ENCODE measurements at regions not wholly inside any gene's neighbourhood (a gene's known extent, or its start where the extent isn't known, plus 50 kb on each side); places are given as distances from the start of the nearest gene placed in this dataset.

DNA sequence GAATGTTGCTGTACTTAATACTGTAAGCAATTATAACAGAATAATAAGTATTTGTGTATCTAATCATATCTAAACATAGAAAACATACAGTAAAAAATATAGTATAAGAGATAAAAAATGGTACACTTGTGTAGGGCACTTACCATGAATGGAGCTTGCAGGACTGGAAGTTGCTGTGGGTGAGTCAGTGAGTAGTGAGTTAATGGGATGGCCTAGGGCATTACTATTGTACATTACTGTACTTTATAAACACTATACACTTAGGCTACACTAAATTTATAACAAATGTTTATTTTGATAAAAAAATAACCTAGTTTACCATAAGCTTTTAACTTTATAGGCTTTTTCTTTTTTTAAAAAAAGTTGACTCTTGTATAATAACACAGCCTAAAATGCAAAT is 1071.2 kb upstream of the SEL1L start:
- no peaks in the 10 kb centered on the region for H3K79me2 ChIP-seq (ENCODE audit: insufficient read depth, low read depth)
- H3K4me2 ChIP-seq = no peak overlapping the region
- no peaks in the 10 kb centered on the region for H3K36me3 ChIP-seq (ENCODE audit: insufficient read depth)
- H3K4me1 ChIP-seq (ENCODE audit: low read depth, poor library complexity, severe bottlenecking) = no peaks in the 10 kb centered on the region
- TF ChIP-seq, protein P1, sequence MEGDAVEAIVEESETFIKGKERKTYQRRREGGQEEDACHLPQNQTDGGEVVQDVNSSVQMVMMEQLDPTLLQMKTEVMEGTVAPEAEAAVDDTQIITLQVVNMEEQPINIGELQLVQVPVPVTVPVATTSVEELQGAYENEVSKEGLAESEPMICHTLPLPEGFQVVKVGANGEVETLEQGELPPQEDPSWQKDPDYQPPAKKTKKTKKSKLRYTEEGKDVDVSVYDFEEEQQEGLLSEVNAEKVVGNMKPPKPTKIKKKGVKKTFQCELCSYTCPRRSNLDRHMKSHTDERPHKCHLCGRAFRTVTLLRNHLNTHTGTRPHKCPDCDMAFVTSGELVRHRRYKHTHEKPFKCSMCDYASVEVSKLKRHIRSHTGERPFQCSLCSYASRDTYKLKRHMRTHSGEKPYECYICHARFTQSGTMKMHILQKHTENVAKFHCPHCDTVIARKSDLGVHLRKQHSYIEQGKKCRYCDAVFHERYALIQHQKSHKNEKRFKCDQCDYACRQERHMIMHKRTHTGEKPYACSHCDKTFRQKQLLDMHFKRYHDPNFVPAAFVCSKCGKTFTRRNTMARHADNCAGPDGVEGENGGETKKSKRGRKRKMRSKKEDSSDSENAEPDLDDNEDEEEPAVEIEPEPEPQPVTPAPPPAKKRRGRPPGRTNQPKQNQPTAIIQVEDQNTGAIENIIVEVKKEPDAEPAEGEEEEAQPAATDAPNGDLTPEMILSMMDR (conservative IDR thresholded peaks at IDR 0.05; ENCODE audit: low read depth, low read length) = no peak
- no peak overlapping the region for H2AFZ ChIP-seq (ENCODE audit: low read depth)
- H3K27ac ChIP-seq = no peak overlapping the region
- no peaks in the 10 kb centered on the region for H4K20me1 ChIP-seq (ENCODE audit: insufficient read depth)
- no peaks in the 10 kb centered on the region for H3K27me3 ChIP-seq (ENCODE audit: insufficient read depth, low read depth)
- no peak overlapping the region for H3K4me3 ChIP-seq (IDR thresholded peaks at IDR 0.05; ENCODE audit: insufficient read depth, low read depth, low read length)
- no peak overlapping the region for H3K9ac ChIP-seq

GRCh38 chr14:82621881-82622450 is 1088.3 kb upstream of the SEL1L start:
- Histone ChIP-seq H3K27ac (no peak overlapping the region), H3K4me3 (IDR thresholded peaks at IDR 0.05; ENCODE audit: insufficient read depth, low read depth, low read length) (no peak overlapping the region), H4K20me1 (ENCODE audit: insufficient read depth) (no peaks in the 10 kb centered on the region), H3K9ac (no peak overlapping the region), H3K27me3 (ENCODE audit: insufficient read depth, low read depth) (no peaks in the 10 kb centered on the region), H3K36me3 (ENCODE audit: insufficient read depth) (no peaks in the 10 kb centered on the region), H3K4me2 (no peak overlapping the region), H3K79me2 (ENCODE audit: insufficient read depth, low read depth) (no peaks in the 10 kb centered on the region), H2AFZ (ENCODE audit: low read depth) (no peak overlapping the region), H3K4me1 (ENCODE audit: low read depth, poor library complexity, severe bottlenecking) (no peaks in the 10 kb centered on the region)
- TF ChIP-seq, protein P1 (conservative IDR thresholded peaks at IDR 0.05; ENCODE audit: low read depth, low read length) = no peak

GRCh38 chr14:82626156-82627066 is 1092.8 kb upstream of the SEL1L start:
- H3K27ac ChIP-seq = no peak overlapping the region

DNA sequence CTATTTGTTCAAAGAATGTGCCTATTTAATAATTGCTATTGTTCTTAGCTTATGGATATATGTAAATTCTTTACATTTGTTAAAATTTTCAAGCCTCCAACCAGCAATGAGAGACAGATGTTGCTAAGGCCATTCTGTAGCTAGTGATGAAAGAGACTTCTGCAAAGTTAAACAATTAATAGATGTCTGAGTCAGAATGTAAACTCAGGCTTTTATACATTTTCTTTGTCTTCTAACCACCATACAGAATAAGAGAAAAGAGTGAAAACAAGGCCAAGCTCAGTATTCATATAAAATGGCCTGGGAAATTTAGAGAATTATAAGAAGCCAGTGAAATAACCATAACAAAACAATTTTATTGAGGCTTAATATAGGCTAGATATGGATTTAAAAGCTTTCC is 1102.3 kb upstream of the SEL1L start:
- Histone ChIP-seq H3K79me2 (ENCODE audit: insufficient read depth, low read depth) (no peaks in the 10 kb centered on the region), H3K27ac (no peak overlapping the region), H3K4me3 (IDR thresholded peaks at IDR 0.05; ENCODE audit: insufficient read depth, low read depth, low read length) (no peak overlapping the region), H3K4me1 (ENCODE audit: low read depth, poor library complexity, severe bottlenecking) (no peaks in the 10 kb centered on the region), H2AFZ (ENCODE audit: low read depth) (no peak overlapping the region), H3K27me3 (ENCODE audit: insufficient read depth, low read depth) (no peaks in the 10 kb centered on the region), H3K4me2 (no peak overlapping the region), H4K20me1 (ENCODE audit: insufficient read depth) (no peaks in the 10 kb centered on the region), H3K36me3 (ENCODE audit: insufficient read depth) (no peaks in the 10 kb centered on the region), H3K9ac (no peak overlapping the region)
- TF ChIP-seq, protein P1 (conservative IDR thresholded peaks at IDR 0.05; ENCODE audit: low read depth, low read length) = no peak

More at GRCh38 chr14:82626156-82627066, 1092.8 kb upstream of the SEL1L start:
- H3K9ac ChIP-seq = no peak overlapping the region
- H3K4me3 ChIP-seq (IDR thresholded peaks at IDR 0.05; ENCODE audit: insufficient read depth, low read depth, low read length) = no peak overlapping the region
- no peaks in the 10 kb centered on the region for H3K4me1 ChIP-seq (ENCODE audit: low read depth, poor library complexity, severe bottlenecking)
- TF ChIP-seq, protein P1 (conservative IDR thresholded peaks at IDR 0.05; ENCODE audit: low read depth, low read length) = no peak
- H3K36me3 ChIP-seq (ENCODE audit: insufficient read depth) = no peaks in the 10 kb centered on the region
- no peaks in the 10 kb centered on the region for H4K20me1 ChIP-seq (ENCODE audit: insufficient read depth)
- no peaks in the 10 kb centered on the region for H3K79me2 ChIP-seq (ENCODE audit: insufficient read depth, low read depth)
- no peak overlapping the region for H3K4me2 ChIP-seq
- no peak overlapping the region for H2AFZ ChIP-seq (ENCODE audit: low read depth)
- no peaks in the 10 kb centered on the region for H3K27me3 ChIP-seq (ENCODE audit: insufficient read depth, low read depth)
